ENCODE measurements at regions not wholly inside any gene's neighbourhood (a gene's known extent, or its start where the extent isn't known, plus 50 kb on each side); places are given as distances from the start of the nearest gene placed in this dataset.

- WGBS, 2 experiments (ENCODE audit: extremely low coverage in 1 of 2, insufficient coverage in 1 of 2, insufficient read length in 1 of 2, insufficient replicate concordance in 2 of 2, low coverage in 1 of 2, low lambda C conversion rate in 2 of 2, missing lambda C conversion rate in 1 of 2) = 58% methylated on average over 7 of the region's 7 CpGs; no CpG with 5 or more reads in 1 of the 2 experiments
- TF ChIP-seq MAFK (IDR thresholded peaks at IDR 0.05; ENCODE audit: low read depth, low read length) = no peak
- no peak for TF ChIP-seq POU5F1 (IDR thresholded peaks at IDR 0.05; ENCODE audit: low read depth, low read length)
- peak; percentile 60 to 73 for TF ChIP-seq RAD21 (IDR thresholded peaks at IDR 0.05 in 1 of 2, conservative IDR thresholded peaks at IDR 0.05 in 1 of 2; ENCODE audit: low read depth in 2 of 2, low read length in 2 of 2)
Observed at GRCh38 chr6:120056085-120056484, 706.5 kb upstream of the MAN1A1 start.

More at GRCh38 chr6:120056085-120056484, 706.5 kb upstream of the MAN1A1 start:
- H3K79me1 ChIP-seq (ENCODE audit: low read depth, low read length) = 0 out of 2 replicates have a peak, but pooled peaks cover 2% of the 10 kb centered on the region
- no peak overlapping the region for H3K4ac ChIP-seq (replicated peaks; ENCODE audit: insufficient read length, low read depth, low read length)
- H2BK12ac ChIP-seq (ENCODE audit: low read depth, low read length) = no peak overlapping the region
- POLR2A ChIA-PET (ENCODE audit: partially characterized antibody) = no interaction called here
- H4K5ac ChIP-seq (ENCODE audit: insufficient read length, low read depth, low read length) = no peak overlapping the region
- no peaks in the 10 kb centered on the region for H3K9me3 ChIP-seq (ENCODE audit: insufficient read depth in 2 of 2, low read depth in 1 of 2, low read length in 1 of 2)
- H3K27ac ChIP-seq (ENCODE audit: low read depth, low read length) = no peak overlapping the region
- peak; percentile 33 to 70 for DNase-seq (ENCODE audit: low read depth in 1 of 2, low spot score in 2 of 2)
- no peak overlapping the region for H4K91ac ChIP-seq (replicated peaks; ENCODE audit: insufficient read length, low read length)
- no peak overlapping the region for H2BK5ac ChIP-seq (ENCODE audit: low read depth, low read length)
- no peak overlapping the region for H3K23ac ChIP-seq (ENCODE audit: insufficient read length)
- no peaks in the 10 kb centered on the region for H3K23me2 ChIP-seq (ENCODE audit: low read depth, low read length)
- no peak overlapping the region for H2AK5ac ChIP-seq (ENCODE audit: low read depth, low read length)
- no peaks in the 10 kb centered on the region for H3K79me2 ChIP-seq (ENCODE audit: control insufficient read depth in 1 of 2, insufficient read depth in 2 of 2, low read length in 2 of 2)
- no peak overlapping the region for H2BK120ac ChIP-seq (replicated peaks; ENCODE audit: low read depth, low read length)
- H3K14ac ChIP-seq (ENCODE audit: insufficient read length) = no peak overlapping the region
- H3K27me3 ChIP-seq (replicated peaks in 1 of 4; ENCODE audit: control insufficient read depth in 3 of 4, extremely low read depth in 1 of 4, insufficient read depth in 3 of 4, low read length in 3 of 4) = no peaks in the 10 kb centered on the region
- peak; percentile 89 for FAIRE-seq
- H4K8ac ChIP-seq (ENCODE audit: extremely low read depth, insufficient read depth, low read length) = no peak overlapping the region
- H3K56ac ChIP-seq (replicated peaks; ENCODE audit: insufficient read length, low read depth, low read length) = no peak overlapping the region
- H3K9ac ChIP-seq (replicated peaks in 1 of 4; ENCODE audit: extremely low read depth in 1 of 4, low read depth in 3 of 4, low read length in 3 of 4) = no peak overlapping the region
- H3K4me3 ChIP-seq (ENCODE audit: extremely low read depth in 1 of 4, insufficient read depth in 2 of 4, low read depth in 3 of 4, low read length in 4 of 4) = no peak overlapping the region
- CTCF ChIA-PET (ENCODE audit: partially characterized antibody) = interaction anchor here (0.6 to 3.1 kb wide), 28 partner anchors 10 to 952 kb away, joined by 3 to 20 read pairs (median 4); no protein-coding TSS in a partner anchor
- no peak overlapping the region for H3K18ac ChIP-seq (ENCODE audit: extremely low read depth, low read length)
- H2BK15ac ChIP-seq (ENCODE audit: low read length) = no peak overlapping the region
- H2AFZ ChIP-seq (ENCODE audit: low read length) = peak overlapping the region; percentile 62; the same call in 1 of the 2 replicates
- no peaks in the 10 kb centered on the region for H3K36me3 ChIP-seq (ENCODE audit: control insufficient read depth in 2 of 4, insufficient read depth in 4 of 4, low read length in 3 of 4)
- no peak overlapping the region for H3K4me2 ChIP-seq (ENCODE audit: insufficient read depth in 1 of 2, low read depth in 2 of 2, low read length in 2 of 2)
- no peaks in the 10 kb centered on the region for H4K20me1 ChIP-seq (replicated peaks in 1 of 2; ENCODE audit: control insufficient read depth in 1 of 2, insufficient read depth in 2 of 2, low read length in 2 of 2)
- H3K4me1 ChIP-seq (replicated peaks in 1 of 4; ENCODE audit: control insufficient read depth in 3 of 4, insufficient read depth in 4 of 4, low read length in 3 of 4) = no peaks in the 10 kb centered on the region
- H2BK20ac ChIP-seq (ENCODE audit: low read length) = no peak overlapping the region
